Hematopoietic multipotent progenitor cell treated with erythropoietin and hydrocortisone succinate and interleukin-3 and kit ligand, for 6 days (in vitro differentiated cells): ENCODE measurements at regions not wholly inside any gene's neighbourhood (a gene's known extent, or its start where the extent isn't known, plus 50 kb on each side); places are given as distances from the start of the nearest gene placed in this dataset.

ENCODE experiments used
- DNase-seq: peaks from one replicate; pipeline ENCODE4 v3.0.0-alpha.2; 2015

DNA sequence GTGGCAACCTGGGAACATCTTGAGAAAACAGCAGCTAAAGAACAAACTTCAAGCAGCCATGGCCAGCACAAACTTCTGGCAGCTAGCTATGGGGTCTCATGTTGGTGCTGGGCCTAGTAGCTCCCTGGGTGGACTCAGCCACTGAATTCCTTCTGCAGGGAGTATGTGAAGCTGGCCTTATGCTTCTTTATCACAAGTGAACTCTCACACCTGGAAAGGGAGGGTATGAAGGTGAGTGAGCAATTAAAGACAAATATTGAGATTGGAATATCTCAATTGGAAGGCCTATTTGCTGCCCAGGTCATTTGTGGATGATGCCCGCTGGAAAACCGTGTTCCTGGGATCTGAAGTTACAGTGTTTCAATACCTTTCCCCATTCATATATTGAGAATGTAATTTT is 153.3 kb upstream of the RPS6KA3 start:
- DNase-seq: no peak

DNA sequence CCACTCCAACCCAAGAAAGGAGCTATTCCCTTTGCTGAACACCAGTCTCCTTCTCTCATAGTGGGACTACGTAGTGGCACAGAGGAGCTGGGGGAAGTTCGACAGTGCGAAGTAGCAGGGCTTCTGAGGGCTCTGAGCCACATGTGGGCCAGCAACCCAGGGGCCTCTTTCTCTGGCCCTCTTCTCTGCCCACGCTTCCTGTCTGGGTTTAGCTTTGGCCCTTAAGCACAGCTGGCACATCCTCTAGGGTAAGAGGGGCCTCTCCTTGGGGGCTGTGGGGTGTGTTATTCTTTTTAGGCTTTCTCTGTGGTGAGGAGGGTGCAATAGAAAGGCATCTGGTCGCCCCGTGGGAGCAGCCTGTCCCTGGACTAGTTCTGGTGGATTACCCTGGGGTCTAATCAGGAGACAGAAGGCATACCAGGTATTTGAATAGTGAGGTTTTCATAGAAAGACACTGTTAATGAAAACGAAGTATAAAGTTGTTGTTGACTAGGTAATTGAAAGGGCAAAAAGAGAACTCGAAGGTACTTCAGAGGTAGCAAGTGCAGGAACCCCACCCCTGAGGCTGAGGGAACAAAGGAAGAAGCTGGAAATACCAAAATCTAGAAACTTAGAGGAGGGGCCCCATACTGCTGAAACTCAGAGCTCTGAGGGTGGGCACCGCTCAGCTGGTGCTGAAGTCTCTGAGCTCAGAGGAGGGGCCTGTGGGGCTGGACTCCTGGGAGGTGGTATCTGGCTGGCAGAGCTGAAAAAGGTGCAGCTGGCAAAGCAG is 151.9 kb upstream of the RPS6KA3 start:
- DNase-seq: peak; percentile 35

DNA sequence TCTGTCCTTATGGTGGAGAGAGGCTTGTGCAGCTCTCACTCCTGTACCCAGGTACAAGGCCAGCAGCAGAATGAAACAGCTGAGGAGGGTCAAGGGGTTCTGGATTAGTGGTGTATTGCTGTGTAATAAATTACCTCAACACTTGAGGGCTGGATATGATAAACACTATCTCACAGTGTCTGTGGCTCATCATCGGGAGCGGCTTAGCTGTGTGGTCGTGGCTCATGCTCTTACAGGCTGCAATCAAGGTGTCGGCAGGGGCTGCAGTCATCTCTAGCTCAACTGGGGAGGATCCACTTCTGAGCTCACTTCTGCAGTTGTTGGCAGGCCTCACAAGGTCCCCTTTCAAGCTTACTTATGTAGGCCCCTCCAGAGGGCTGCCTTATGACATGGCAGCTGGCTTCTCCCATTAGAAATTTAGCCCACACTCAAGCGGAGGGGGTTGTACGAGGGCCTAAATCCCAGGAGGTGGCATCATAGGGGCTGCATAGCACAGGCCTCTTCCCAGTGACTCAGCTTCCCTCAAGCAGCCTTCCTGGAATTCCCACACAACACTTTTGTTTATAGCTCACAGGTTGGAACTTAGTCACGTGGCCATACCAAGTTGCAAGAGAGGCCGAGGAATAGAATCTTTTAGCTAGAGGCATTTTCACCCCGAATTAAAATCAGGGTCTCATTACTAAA is 148.2 kb upstream of the RPS6KA3 start:
- DNase-seq: no peak

DNA sequence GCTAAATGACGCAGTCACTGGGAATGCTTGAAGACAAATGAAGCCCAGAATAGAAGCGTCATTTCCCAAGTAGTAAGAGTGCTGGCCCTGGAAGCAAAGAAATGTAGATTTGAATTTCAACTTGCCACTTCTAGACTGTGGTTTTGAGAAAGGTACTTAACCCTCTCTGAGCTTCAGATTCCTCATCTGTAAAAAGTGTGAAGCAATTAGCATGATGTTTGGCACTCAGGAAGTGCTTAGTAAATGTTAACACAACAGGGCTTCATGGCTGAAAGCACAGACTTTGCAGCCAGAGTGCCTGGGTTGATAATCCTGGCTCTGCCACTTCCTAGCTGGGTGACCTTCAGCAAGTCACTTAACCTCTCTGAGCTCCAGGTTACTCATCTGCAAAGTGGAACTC is 147.4 kb upstream of the RPS6KA3 start:
- DNase-seq: no peak

DNA sequence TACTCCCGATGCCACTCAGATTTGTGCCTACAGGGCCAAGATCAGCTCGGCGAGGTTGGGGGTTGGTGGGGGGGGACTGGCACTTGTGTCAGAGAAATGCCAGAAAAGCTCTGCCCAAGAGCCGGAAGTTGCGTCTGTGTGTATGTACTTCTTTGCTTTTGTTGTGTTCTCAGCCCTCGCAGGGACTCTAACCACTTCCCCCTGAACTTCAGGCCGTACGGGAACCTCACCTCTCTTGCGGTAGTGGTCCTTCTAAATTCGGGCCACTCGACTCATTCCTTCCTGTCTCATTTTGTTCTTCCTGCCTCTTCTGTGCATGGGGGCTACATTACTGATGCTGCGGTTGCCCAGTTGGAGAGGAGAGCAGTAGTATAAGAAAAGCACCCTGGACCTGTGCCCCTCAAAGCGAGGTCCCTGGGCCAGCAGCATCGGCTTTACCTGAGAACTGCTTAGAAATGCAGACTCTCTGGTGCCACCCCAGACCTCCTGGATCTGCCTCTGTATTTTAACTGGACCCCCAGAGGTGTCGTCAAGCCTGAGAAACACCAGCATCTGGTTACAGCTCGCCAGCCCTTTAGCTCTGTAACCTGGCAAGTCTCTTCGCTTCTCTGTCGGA is 146.3 kb upstream of the RPS6KA3 start:
- DNase-seq: peak; percentile 37

DNA sequence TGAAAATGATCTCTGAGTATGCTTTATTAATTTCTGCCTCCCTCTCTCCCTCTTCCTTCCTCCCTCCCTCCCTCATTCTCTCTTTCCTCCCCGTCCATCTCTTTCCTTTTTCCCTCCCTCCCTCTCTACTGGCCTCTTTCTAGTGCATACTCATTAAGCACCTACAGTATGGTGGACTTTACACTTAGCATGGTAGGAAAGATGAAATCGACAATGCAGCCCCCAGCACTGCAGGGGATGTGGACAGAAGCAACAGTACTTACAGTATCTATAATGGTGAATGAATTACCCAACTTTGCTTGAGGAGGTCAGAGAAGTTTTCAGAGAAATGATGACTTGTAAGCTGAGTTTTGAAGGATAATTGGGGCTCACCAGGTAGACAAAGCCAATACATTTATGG is 143.8 kb upstream of the RPS6KA3 start:
- no peak for DNase-seq

DNA sequence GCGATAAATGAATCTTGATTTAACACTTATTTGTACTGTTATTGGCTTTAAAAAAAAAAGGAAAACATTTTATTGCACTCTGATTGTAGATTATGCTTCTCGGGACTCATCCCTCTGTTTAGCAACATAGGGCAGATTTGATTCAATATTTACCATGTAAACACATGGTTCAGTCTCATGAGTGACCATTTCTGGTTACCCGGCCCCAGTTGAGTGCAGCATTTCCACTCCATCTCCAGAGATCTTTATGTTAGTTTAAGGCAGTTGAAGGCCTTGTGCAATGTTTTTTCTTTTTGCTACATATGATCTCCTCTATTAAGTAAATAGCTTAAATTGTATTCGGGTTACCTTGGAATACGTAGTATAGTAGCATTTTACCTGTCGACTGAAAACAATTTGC is 143.3 kb upstream of the RPS6KA3 start:
- no peak for DNase-seq

DNA sequence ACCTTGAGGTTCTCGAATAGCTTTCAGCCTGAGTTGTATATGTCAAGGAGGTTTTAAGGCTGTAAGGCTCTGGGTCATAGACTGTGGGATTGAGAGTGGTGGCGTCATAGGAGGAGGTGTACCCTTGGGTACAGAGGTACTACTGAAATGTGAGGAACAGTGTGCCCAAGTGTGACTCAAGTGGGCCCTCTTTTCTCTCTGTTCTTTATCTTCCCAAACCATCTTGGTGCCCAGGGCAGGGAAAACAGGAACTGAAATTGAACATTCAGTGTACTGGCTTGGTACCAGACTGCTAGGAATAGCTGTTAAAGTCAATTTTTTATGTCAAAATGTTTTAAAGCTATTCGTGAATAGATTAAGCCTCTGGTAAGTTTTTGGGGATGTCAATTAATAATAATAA is 136.2 kb upstream of the RPS6KA3 start:
- DNase-seq: no peak

DNA sequence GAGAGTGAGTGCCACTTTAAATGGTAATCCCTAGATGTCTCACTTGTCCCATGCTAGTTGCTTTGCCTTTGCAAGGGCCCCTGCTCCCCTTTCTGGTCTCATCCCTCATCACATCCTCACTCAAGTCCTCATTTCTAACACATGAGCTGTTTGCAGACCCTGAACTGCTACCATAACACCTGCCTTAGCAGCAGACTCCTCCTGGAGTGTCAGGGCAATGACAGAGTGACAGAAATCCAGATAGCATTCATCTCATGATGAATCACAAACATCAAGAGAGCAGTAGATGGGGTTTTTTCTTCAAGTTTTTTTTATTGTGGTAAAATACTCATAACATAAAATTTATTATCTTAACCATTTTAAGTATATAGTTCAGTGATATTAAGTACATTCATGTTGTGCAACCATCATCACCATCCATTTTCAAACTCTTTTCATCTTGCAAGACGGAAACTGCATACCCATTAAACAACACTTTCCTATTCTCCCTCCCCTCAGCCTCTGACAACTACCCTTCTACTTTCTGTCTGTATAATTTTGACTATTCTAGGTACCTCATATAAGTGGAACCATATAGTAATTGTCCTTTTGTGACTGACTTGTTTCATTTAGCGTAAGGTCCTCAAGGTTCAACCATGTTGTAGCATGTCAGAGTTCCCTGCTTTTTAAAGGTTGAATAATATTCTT is 133.2 kb upstream of the RPS6KA3 start:
- DNase-seq: no peak

DNA sequence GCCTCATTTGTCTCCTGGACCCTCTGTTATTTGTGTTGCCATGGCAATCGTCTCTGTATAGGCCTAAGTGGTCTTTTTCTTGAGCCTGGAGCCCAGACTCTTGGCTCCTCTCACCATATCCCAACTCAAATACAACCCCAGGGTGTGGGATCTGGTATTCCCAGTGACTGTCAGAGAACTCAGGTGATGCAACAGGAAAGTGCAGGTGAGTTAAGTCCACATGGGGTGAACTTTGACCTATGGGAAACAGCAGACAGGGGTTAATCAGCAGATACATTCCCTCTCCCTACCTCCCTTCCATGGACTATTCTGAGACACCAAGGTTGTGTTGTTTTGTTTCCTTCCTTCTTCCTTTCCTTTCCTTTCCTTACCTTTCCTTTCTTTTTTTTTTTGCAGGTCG is 130.9 kb upstream of the RPS6KA3 start:
- no peak for DNase-seq

DNA sequence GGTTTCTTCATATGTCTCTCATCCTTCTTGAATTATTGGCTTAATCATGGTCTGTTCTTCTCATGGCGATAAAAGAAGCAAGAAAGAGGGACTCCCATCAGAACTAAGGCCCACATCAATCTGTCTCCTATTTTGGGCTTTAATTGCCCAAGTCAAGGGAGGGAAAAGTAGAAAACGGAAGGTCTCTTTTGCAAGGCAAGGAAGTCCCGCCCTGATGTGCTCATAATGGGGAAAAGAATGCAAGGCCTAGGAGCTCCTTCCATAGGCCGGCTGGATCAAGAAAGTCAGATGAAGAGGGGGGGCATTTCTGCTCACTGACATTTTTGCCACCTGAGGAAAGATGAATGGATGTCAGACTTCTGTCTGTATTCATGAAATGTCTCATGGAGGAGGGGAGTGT is 127.7 kb upstream of the RPS6KA3 start:
- no peak for DNase-seq

DNA sequence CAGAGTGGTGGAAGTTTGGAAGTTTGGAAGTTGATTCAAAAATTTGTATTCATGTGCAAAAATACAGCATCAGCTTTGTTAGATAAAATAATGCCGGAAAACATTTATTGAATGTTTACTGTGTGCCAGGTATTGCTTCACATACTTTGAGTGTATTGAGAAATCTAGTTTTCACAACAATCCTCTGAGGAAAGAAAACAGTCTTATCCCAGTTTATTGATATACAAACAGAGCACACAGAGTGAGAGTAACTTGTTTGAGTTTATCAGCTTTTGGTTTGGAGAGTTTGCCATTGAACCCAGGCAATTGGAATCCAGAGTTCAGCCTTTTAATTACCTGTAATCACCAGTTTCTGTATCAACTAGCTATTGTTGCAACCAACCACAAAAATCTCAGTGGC is 127.2 kb upstream of the RPS6KA3 start:
- DNase-seq: no peak

DNA sequence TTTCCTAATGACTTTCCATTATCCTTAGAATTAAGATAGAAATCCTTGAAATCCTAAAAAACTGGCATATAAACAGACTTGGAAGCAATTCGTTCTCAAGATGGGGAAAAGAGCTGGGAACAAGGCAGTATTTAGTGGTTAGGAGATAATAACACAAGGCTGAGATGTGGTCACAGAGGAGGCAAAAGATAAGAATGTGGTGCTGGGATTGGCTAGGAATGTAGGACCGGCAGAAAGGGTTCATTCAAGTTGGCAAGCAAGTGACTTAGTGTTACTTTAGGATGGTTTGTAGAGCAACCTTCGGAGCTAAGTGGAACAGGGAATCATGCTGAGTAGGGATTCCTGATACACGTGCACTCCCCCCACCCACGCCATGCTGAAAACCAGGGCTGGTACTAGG is 121.9 kb upstream of the RPS6KA3 start:
- peak; percentile 41 for DNase-seq

DNA sequence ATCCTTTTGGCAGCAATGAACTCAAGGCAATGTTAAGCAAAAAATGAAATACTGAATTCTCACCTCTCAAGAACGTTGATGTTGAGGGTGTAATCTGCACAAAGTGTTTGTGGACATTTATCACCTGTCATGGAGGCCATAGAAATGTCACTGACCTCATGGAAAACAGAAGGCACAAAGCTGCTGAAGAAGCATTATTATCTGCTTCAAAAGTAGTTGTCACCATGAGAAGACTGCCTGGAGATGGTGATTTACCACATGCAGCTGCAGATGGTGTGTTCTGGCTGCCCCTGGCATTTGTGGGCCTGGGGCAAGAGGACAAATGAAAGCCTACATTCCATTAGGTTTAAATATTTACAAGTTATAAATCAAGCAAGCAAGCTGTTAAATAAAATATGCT is 116.8 kb upstream of the RPS6KA3 start:
- no peak for DNase-seq

DNA sequence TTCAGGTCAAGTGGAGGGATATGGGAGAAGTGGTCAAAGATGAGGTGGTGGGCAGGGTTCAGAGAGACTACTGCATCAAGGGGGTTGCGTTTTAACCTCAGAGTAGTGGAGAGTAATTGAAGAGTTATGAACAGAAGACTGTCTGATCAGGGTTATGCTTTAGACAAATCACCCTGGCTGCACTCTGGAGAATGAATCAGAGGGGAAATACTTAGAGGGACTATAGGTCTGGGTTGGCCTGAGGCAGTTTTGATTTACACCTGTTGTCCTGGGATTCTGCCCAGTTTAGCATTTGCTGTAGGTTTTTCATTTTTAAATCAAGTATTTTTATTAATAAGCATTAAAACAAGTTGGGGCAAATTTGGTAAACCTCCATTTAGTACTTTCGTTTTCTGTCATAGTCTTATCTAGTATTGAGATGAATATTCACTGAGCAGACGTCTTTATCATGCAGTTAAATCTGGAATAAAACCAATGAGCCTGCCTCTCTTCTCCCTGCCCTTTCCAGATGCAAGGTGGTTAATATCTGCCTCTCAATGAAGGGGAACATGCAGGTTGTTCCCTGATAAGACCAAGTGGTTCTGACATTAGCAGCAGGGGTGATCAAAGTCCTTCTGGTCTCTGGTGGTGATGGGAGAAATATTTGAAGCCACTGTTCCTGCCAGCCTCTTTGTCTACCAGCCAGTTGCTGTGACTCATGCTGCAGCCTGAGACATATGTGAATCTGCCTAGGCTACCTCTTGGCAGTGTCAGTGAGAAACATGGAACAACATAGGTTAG is 116.0 kb upstream of the RPS6KA3 start:
- DNase-seq: peak; percentile 23

DNA sequence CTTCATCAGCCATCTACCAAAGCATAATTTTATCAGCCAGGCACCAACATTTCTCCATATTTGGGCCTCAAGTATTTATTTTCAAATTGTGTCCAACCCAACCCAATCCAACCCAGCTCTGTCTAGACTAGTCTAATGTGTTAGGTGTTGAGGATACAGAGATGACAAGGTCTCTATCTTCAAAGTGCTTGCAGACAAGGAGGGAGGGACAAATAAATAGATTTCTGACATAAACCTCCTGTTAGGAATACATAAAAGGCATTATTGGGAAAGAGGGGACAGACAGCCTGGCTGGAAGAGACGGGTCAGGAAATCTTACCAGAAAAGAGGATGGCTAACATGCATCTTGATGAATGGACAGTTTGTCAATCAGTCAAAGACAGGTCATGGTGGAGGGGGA is 115.4 kb upstream of the RPS6KA3 start:
- no peak for DNase-seq

DNA sequence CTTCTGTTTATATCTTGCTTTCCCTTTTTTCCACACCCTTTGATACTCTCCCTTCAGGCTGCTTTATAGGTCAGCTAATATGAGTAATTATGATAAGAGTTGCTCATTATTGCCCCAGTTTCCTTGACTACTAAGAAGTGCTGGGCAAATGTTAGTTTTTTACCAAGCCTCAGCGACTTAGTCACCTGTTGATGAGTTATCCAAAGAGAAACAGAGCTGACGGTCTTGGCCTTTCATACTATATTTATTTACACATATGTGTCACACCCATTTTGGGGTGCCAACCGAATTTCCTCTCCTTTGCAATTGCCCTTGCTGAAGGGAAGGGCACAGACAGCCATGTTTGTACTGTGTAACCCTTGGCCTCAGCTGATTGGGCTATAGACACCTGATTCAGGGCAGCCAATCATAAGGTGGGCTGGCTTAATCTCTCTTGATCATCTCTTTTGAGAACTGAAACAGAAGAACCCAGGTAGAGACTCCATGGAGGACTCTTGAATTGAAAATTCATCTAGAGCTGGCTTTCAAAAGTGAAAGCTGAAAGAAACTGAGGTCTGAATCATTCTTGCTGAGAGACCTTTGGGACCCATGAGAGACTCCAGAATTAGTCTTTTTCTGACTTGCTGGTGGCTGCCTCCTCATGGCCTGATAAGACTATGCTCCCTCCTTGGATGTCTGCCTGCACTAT is 111.7 kb upstream of the RPS6KA3 start:
- no peak for DNase-seq

DNA sequence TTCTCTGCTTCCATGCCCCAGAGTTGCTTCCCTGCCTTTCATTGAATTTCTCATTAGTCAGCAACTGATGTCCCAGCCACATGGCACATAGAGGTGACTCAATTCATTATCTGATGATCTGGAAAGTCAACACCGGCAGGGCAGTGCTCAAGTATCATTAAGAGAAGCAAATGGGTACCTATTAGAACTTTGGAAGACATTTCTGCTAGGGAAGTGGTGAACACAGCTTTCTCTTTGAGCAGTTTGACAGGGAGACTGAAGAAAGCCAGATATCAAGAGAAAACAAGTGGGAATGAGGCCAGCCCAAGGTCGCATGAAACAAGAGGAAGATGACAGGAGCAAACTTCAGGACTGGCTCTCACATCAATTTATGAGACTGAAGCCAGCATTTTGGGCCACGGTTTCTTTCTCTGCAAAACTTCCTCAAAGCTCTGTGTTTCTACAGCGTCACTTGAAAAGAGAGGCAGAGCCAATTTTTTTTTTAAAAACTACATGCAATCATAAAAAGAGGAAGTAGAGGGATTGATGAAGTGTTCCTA is 108.3 kb upstream of the RPS6KA3 start:
- DNase-seq: peak; percentile 50

DNA sequence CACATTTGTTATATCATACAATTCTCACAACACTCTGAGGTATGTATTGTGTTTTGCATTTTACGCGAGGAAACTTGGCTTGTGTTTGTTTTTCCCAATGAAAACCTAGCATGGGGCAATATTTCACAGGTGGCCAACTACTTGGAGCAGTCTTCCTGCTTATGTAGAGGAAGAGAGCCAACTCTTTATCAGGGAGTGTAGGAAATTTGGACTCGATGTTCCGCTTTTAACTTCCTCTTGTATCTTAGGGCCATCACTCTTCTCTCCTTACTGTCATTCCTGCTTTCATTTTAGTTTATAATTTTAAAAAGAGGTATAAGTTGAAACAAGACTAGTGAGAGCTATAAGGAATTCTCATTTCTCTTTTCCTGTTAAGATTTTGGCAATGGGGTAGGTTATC is 107.7 kb upstream of the RPS6KA3 start:
- no peak for DNase-seq

DNA sequence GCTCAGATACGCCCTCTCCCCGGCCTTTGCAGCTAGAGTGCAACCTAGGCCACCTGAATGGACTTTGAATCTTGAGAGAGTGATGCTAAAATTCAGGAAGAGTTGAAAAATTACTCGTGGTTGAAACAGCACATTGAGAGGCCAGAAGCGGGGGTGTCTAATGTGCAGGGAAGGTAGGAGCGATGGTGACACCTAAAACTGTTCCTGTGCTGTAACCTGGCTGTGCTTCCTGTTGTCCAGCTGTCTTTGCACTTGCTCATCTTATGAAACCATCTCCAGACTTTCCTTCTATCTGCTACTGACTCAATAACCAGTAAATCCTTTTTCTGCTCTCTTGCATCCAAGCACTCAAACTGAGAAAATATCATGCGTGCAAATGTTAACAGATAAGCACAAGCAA is 106.4 kb upstream of the RPS6KA3 start:
- DNase-seq: no peak

DNA sequence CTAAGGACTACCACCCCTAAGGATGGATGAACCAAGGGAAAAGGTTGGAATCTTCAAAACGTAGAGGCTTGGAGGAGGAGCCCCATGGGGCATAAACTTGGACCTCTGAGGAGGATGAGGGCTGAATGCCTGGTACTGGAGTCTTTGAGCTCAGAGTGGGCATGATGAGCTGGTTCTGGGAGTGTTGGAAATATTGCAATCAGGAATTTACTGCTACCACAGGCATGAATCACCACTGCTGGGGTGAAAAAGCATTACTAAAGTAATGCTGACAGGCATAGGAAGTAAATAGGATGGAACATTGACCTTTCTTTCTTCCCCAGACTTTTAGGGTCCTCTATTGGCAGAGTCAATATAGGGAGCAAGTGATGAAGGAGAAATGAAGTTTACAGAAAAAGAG is 105.8 kb upstream of the RPS6KA3 start:
- no peak for DNase-seq

DNA sequence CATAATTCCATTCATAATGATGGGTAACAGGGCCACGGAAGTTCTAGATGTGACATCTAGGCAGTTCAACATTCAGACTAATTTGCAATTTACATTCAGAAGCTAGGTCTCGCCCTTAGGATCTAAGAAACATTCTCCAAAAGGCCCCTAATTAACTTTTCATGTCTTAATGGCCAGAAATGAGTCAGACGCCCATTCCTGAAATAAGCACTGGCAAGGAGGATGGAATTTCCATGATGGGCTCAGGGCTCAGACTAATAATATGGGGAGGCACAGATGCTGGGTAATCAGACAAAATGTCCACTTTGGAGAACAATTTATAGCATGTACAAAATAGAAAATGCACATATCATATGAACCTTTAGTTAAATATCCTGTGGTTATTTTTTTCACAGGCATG is 102.8 kb upstream of the RPS6KA3 start:
- DNase-seq: no peak
